ENCODE measurements at regions not wholly inside any gene's neighbourhood (a gene's known extent, or its start where the extent isn't known, plus 50 kb on each side); places are given as distances from the start of the nearest gene placed in this dataset.

- Histone ChIP-seq H3K4me1 (no peaks in the 10 kb centered on the region), H3K36me3 (no peaks in the 10 kb centered on the region), H3K27ac (replicated peaks) (no peak overlapping the region), H3K4me3 (no peak overlapping the region), H3K27me3 (ENCODE audit: low read depth) (peaks cover 54% of the 10 kb centered on the region), H3K9me3 (replicated peaks) (no peaks in the 10 kb centered on the region)
- intact Hi-C loops (cut with micrococcal nuclease) = no loop called here
- TF ChIP-seq CTCF (IDR thresholded peaks at IDR 0.05; ENCODE audit: borderline replicate concordance) = no peak
- no peak for DNase-seq
These were observed 233.6 kb downstream of the STIM2 start for GRCh38 chr4:27094224-27094623.

GRCh38 chr4:27094783-27095182 is 234.1 kb downstream of the STIM2 start:
- no peak for TF ChIP-seq CTCF (IDR thresholded peaks at IDR 0.05; ENCODE audit: borderline replicate concordance)
- no peaks in the 10 kb centered on the region for H3K9me3 ChIP-seq (replicated peaks)
- no peak overlapping the region for H3K4me3 ChIP-seq
- H3K27ac ChIP-seq (replicated peaks) = no peak overlapping the region
- H3K27me3 ChIP-seq (ENCODE audit: low read depth) = peaks cover 54% of the 10 kb centered on the region
- DNase-seq = no peak
- intact Hi-C loops (cut with micrococcal nuclease) = no loop called here
- no peaks in the 10 kb centered on the region for H3K36me3 ChIP-seq
- H3K4me1 ChIP-seq = no peaks in the 10 kb centered on the region

GRCh38 chr4:27096142-27096824 is 235.6 kb downstream of the STIM2 start:
- intact Hi-C loops (cut with micrococcal nuclease) = no loop called here
- Histone ChIP-seq H3K4me3 (no peak overlapping the region), H3K36me3 (no peaks in the 10 kb centered on the region), H3K27me3 (ENCODE audit: low read depth) (peaks cover 44% of the 10 kb centered on the region), H3K27ac (replicated peaks) (no peak overlapping the region), H3K9me3 (replicated peaks) (no peaks in the 10 kb centered on the region), H3K4me1 (no peaks in the 10 kb centered on the region)
- no peak for DNase-seq
- TF ChIP-seq CTCF (IDR thresholded peaks at IDR 0.05; ENCODE audit: borderline replicate concordance) = no peak

GRCh38 chr4:27098034-27098433 is 237.4 kb downstream of the STIM2 start:
- no peaks in the 10 kb centered on the region for H3K9me3 ChIP-seq (replicated peaks)
- H3K36me3 ChIP-seq = no peaks in the 10 kb centered on the region
- peaks cover 47% of the 10 kb centered on the region for H3K27me3 ChIP-seq (ENCODE audit: low read depth)
- no peak for TF ChIP-seq CTCF (IDR thresholded peaks at IDR 0.05; ENCODE audit: borderline replicate concordance)
- DNase-seq = no peak
- no peak overlapping the region for H3K4me3 ChIP-seq
- intact Hi-C loops (cut with micrococcal nuclease) = no loop called here
- no peak overlapping the region for H3K27ac ChIP-seq (replicated peaks)
- no peaks in the 10 kb centered on the region for H3K4me1 ChIP-seq

- H3K9me3 ChIP-seq (replicated peaks) = no peaks in the 10 kb centered on the region
- intact Hi-C loops (cut with micrococcal nuclease) = no loop called here
- H3K36me3 ChIP-seq = no peaks in the 10 kb centered on the region
- no peak overlapping the region for H3K4me3 ChIP-seq
- peaks cover 56% of the 10 kb centered on the region for H3K27me3 ChIP-seq (ENCODE audit: low read depth)
- no peak overlapping the region for H3K27ac ChIP-seq (replicated peaks)
- DNase-seq = no peak
- no peak for TF ChIP-seq CTCF (IDR thresholded peaks at IDR 0.05; ENCODE audit: borderline replicate concordance)
- H3K4me1 ChIP-seq = no peaks in the 10 kb centered on the region
These were observed 240.1 kb downstream of the STIM2 start for GRCh38 chr4:27100713-27101112.
